Cardiac muscle cell (in vitro differentiated cells and primary cell): ENCODE measurements at regions not wholly inside any gene's neighbourhood (a gene's known extent, or its start where the extent isn't known, plus 50 kb on each side); places are given as distances from the start of the nearest gene placed in this dataset.
"Not testable (repeated sequence)": the region's sequence is repeated elsewhere in the genome, so short reads cannot be mapped to it uniquely, and the experiment has no call there.

ENCODE experiments used
- DNase-seq, 2 donors: peaks; one replicate each; pipeline versions ENCODE4 v3.0.0 to v3.0.0-alpha.2; 2010 to 2017; ENCODE audit warnings: low read depth in 1 of 2, low spot score in 1 of 2
- H3K27ac ChIP-seq: fragments of 200-600 bp; sonication (generic); 2 replicates; pipeline ENCODE4 v1.5.1; 2016
- H3K27me3 ChIP-seq: fragments of 200-600 bp; sonication (generic); 2 replicates; pipeline ENCODE4 v1.6.0; 2016; ENCODE audit warnings: control low read depth
- H3K36me3 ChIP-seq: fragments of 200-600 bp; sonication (generic); 2 replicates; pipeline ENCODE4 v1.5.1; 2016; ENCODE audit warnings: control low read depth
- H3K4me1 ChIP-seq: fragments of 200-600 bp; sonication (generic); 2 replicates; pipeline ENCODE4 v1.8.1; 2017; ENCODE audit warnings: low read depth, mild to moderate bottlenecking, mixed run types
- H3K4me3 ChIP-seq: fragments of 200-600 bp; sonication (generic); 2 replicates; pipeline ENCODE4 v1.5.1; 2016; ENCODE audit warnings: mild to moderate bottlenecking
- H3K9me3 ChIP-seq: fragments of 200-600 bp; sonication (generic); 2 replicates; pipeline ENCODE4 v1.5.1; 2017; ENCODE audit warnings: low read depth, mild to moderate bottlenecking, control low read depth
- TF ChIP-seq, protein P1 (sequence below): IDR thresholded peaks from 2 replicates; pipeline ENCODE4 v1.5.1; 2012; ENCODE audit warnings: low read depth, mild to moderate bottlenecking, low read length

DNA sequence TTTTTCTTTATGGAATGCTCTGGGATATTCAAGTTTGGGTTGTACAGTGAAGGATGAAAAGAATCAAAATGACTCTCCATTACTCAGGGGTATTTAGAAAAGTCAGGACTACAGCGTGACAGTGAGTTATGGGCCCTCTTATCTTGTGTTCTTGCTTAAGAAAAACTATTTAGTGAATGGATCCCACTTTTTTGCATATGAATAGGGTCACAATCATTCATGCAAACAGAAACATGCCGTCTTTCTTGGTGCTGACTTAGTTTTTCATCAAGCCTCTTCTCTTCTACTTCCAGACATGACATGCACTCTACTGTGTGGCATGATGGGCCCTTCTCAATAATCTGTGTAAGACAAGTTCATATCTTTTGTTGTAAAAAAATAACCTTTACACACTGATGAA, 488.4 kb upstream of the MMS22L start:
- Histone ChIP-seq H3K4me3 (no peak overlapping the region), H3K4me1 (no peaks in the 10 kb centered on the region), H3K9me3 (no peaks in the 10 kb centered on the region), H3K27ac (no peak overlapping the region), H3K27me3 (no peaks in the 10 kb centered on the region), H3K36me3 (no peaks in the 10 kb centered on the region)
- TF ChIP-seq, protein P1, sequence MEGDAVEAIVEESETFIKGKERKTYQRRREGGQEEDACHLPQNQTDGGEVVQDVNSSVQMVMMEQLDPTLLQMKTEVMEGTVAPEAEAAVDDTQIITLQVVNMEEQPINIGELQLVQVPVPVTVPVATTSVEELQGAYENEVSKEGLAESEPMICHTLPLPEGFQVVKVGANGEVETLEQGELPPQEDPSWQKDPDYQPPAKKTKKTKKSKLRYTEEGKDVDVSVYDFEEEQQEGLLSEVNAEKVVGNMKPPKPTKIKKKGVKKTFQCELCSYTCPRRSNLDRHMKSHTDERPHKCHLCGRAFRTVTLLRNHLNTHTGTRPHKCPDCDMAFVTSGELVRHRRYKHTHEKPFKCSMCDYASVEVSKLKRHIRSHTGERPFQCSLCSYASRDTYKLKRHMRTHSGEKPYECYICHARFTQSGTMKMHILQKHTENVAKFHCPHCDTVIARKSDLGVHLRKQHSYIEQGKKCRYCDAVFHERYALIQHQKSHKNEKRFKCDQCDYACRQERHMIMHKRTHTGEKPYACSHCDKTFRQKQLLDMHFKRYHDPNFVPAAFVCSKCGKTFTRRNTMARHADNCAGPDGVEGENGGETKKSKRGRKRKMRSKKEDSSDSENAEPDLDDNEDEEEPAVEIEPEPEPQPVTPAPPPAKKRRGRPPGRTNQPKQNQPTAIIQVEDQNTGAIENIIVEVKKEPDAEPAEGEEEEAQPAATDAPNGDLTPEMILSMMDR: no peak
- no peak for DNase-seq

DNA sequence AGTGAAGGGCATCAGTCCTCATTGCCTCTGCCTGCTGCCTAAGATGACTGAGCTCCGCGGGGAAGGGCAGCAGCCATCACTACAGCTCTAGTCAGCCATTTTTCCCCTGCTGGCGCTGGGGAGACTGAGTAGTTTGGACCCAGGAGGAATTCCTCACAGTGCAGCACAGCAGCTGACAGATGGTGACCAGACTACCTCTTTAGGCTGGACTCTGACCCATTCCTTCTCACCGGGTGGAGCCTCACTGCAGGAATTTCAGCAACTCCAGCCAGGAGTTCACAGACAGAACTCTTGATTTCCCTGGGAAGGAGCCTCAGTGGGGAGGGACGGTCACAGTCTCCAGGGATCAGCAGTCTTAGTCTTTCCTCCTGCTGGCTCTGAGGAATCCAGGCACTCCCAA, 492.0 kb upstream of the MMS22L start:
- no peaks in the 10 kb centered on the region for H3K9me3 ChIP-seq
- TF ChIP-seq, protein P1: no peak
- no peaks in the 10 kb centered on the region for H3K4me1 ChIP-seq
- no peak overlapping the region for H3K27ac ChIP-seq
- H3K4me3 ChIP-seq: no peak overlapping the region
- DNase-seq: no peak
- H3K27me3 ChIP-seq: no peaks in the 10 kb centered on the region
- H3K36me3 ChIP-seq: no peaks in the 10 kb centered on the region

DNA sequence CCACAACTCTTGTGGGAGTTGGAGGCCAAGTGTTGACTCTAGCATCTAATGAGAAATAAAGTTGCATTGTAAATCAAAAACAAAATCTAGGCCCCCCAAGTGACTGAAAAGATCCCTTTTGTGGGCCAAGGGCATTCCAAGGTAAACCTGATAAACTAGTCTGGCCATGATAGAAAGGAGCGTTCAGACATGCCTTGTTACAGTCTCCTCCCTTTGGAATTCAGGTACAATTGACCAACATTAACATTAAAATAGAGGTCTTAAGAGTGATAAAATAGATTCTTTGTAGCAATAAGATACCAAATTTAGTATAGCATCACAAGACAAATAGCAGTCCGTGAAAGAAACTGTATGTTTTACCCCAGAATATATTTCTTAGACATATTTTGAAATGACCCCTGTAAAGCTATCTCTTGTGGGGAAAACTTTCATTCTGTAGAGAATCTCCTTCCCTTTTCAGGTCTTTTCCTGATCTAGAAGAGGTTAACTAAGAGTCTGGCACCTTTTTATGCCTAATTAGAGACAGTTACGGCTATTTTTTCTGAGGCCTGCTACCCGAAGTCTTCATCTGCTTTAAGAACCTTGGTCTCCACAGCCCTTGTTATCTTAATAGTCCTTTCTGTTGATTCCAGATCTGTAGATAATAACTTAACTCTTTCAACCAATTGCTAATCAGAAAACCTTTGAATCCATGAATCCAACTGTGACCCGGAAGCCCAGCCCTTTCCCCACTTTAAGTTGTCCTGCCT, 495.4 kb upstream of the MMS22L start:
- H3K27ac ChIP-seq: no peak overlapping the region
- H3K4me1 ChIP-seq: no peaks in the 10 kb centered on the region
- no peaks in the 10 kb centered on the region for H3K9me3 ChIP-seq
- no peak overlapping the region for H3K4me3 ChIP-seq
- DNase-seq: no peak
- no peaks in the 10 kb centered on the region for H3K27me3 ChIP-seq
- no peaks in the 10 kb centered on the region for H3K36me3 ChIP-seq
- TF ChIP-seq, protein P1: no peak

DNA sequence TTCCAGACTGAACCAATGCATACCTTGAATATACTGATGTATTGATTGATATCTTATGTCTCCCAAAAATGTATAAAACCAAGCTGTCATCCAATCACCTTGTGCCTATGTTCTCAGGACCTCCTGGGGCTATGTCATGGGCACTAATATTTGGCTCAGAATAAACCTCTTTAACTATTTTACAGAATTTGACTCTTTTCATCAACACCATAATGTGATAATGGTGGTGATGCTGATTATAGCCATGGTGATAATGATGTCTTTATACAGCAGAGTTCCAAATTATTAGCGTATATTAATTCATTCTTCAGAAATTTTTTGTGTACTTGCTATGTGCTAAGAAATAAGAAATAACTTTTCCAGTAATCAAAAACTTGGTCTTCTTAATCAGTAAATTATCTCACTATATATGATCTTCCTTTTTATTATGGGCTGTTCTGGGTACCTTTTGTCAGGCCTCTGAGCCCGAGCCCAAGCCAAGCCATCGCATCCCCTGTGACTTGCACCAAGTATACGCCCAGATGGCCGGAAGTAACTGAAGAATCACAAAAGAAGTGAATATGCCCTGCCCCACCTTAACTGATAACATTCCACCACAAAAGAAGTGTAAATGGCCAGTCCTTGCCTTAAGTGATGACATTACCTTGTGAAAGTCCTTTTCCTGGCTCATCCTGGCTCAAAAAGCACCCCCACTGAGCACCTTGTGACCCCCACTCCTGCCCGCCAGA, 496.2 kb upstream of the MMS22L start:
- DNase-seq, H3K27me3 ChIP-seq, H3K4me1 ChIP-seq, H3K9me3 ChIP-seq, H3K27ac ChIP-seq, H3K36me3 ChIP-seq, H3K4me3 ChIP-seq: not testable (repeated sequence)

DNA sequence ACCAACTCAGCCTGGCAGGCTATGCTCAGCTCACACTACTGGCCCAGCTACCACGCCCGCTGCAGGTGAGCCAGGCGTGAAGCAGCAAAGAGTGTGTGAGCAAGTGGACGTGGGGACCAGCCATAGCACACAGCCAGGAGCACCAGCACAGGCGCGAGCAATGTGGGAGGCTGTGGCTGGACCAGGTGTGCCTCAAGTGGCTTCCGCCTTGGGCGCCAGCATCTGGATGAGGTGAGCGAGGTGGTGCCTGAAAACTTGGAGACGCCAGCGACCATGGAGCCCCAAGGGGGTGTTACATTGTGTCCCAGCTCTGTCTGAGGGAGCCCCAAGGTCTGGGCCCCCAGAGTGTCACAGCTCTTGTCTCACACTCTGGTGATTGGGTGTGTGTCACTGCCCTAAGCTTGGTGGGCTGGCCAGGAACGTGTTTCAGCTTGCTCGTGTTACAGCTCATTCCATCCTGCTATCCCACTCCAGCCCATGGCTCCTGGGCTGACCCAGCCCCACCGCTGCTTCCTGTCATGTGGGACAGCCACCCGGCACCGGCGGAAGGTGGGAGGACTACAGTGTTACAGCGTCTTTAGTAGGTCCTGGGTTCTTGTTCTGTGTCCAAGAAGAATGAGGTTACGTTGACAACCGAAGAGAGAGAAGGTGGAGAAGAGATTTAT, 508.0 kb upstream of the MMS22L start:
- no peak overlapping the region for H3K27ac ChIP-seq
- no peak for DNase-seq
- TF ChIP-seq, protein P1: no peak
- no peaks in the 10 kb centered on the region for H3K27me3 ChIP-seq
- no peaks in the 10 kb centered on the region for H3K9me3 ChIP-seq
- H3K4me1 ChIP-seq: no peaks in the 10 kb centered on the region
- H3K36me3 ChIP-seq: no peaks in the 10 kb centered on the region
- H3K4me3 ChIP-seq: no peak overlapping the region

DNA sequence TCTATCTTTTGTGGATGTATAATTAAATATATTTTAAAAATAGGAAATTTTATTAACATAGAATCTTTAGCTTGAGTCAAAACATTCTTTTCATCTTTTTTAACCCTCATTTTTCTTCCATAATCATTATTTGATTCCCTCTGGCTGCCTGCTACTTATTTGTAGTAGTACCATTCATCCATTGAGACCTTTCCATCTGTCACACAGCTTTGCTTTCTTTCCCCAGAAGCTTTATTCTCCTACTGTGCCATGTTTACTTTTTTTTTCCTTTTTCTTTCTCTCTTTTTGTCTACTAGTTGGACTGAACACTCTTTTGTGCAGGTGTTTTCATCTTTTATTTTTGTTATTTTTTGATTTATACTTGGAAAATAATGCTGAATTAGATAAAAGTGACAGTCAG, 522.6 kb upstream of the MMS22L start:
- Histone ChIP-seq H3K27me3 (no peaks in the 10 kb centered on the region), H3K4me1 (no peaks in the 10 kb centered on the region), H3K27ac (no peak overlapping the region), H3K9me3 (no peaks in the 10 kb centered on the region), H3K4me3 (no peak overlapping the region), H3K36me3 (no peaks in the 10 kb centered on the region)
- TF ChIP-seq, protein P1: no peak
- no peak for DNase-seq
